HCT116 (cell line): ENCODE measurements at regions not wholly inside any gene's neighbourhood (a gene's known extent, or its start where the extent isn't known, plus 50 kb on each side); places are given as distances from the start of the nearest gene placed in this dataset.

Experiments
- ATAC-seq: fragments of 200-7000 bp; cut with Tn5 transposase; 2 replicates; pipeline ENCODE4 v1.9.1; 2020; ENCODE audit warnings: mild to moderate bottlenecking, moderate library complexity
- BruUV-seq: library from RNA; stranded (reverse); fragments of 400-500 nt; replicated peaks from 2 replicates; lab custom pipeline; 2021; lab: Mats Ljungman, UMichigan
- CTCF ChIA-PET: fragments of 300-600 bp; sonication (Branson Sonifier 250); formaldehyde crosslinking; loops from one replicate; lab custom pipeline; 2021; ENCODE audit warnings: antibody characterized with exemption; lab: Charles Lee
- POLR2A ChIA-PET: fragments of 300-600, 350-600 bp; sonication (Branson Sonifier 250); formaldehyde crosslinking; loops from one replicate; lab custom pipeline; 2021; ENCODE audit warnings: antibody characterized with exemption; lab: Charles Lee
- RAD21 ChIA-PET, 2 experiments: fragments of 300-600 bp; sonication (Branson Sonifier 250); formaldehyde crosslinking; loops; one replicate each; lab custom pipeline; 2023; ENCODE audit warnings: low total read pairs in 2 of 2; ENCODE audit not compliant: uncharacterized antibody in 2 of 2, unreplicated experiment in 2 of 2, low non-redundant PET in 1 of 2; lab: Charles Lee
- DNase-seq: peaks from one replicate; pipeline ENCODE4 v3.0.0-alpha.2; 2010; ENCODE audit warnings: low read depth, low spot score
- H2AFZ ChIP-seq: fragments of 200-600 bp; shearing (Covaris generic), sonication (generic); 2 replicates; pipeline ENCODE4 v1.6.1; 2017; ENCODE audit warnings: low read depth, mixed run types, mixed read lengths, antibody characterized with exemption, low read length; ENCODE audit not compliant: poor library complexity, severe bottlenecking
- H3K27ac ChIP-seq: 2 replicates; pipeline ENCODE4 v1.5.1; 2012; ENCODE audit warnings: low read depth, low read length
- H3K27me3 ChIP-seq: fragments of 200-600 bp; sonication (generic); 2 replicates; pipeline ENCODE4 v1.6.1; 2016; ENCODE audit warnings: mixed run types, low read length, mixed read lengths; ENCODE audit not compliant: insufficient read depth
- H3K36me3 ChIP-seq, 2 experiments: fragments of 200-500 bp in 1 of 2; fragments of 200-600 bp in 1 of 2; sonication (Bioruptor generic) in 1 of 2; sonication (generic) in 1 of 2; 2 replicates each; pipeline versions ENCODE4 v1.5.1 to v1.6.1; 2014 to 2016; ENCODE audit warnings: low read length in 2 of 2, inconsistent platforms in 1 of 2, mixed read lengths in 1 of 2, mixed run types in 1 of 2; ENCODE audit not compliant: insufficient read depth in 2 of 2, control insufficient read depth in 1 of 2
- H3K4me1 ChIP-seq, 2 experiments: fragments of 200-600 bp in 1 of 2; sonication (generic) in 1 of 2; 2 replicates each; pipeline versions ENCODE4 v1.5.1 to v1.6.1; 2012 to 2017; ENCODE audit warnings: low read length in 2 of 2, inconsistent platforms in 1 of 2, mild to moderate bottlenecking in 1 of 2, mixed read lengths in 1 of 2, mixed run types in 1 of 2, moderate library complexity in 1 of 2; ENCODE audit not compliant: insufficient read depth in 2 of 2, control insufficient read depth in 1 of 2
- H3K4me2 ChIP-seq: fragments of 200-600 bp; sonication (generic); 2 replicates; pipeline ENCODE4 v1.6.1; 2017; ENCODE audit warnings: mixed run types, low read length, mixed read lengths
- H3K4me3 ChIP-seq, 2 experiments: fragments of 200-600 bp in 1 of 2; sonication (generic) in 1 of 2; replicated peaks in 1 of 2; 2 replicates each; pipeline ENCODE4 v1.5.1; 2011 to 2016; ENCODE audit warnings: low read length in 2 of 2, control low read depth in 1 of 2, low read depth in 1 of 2, mild to moderate bottlenecking in 1 of 2, mixed read lengths in 1 of 2, mixed run types in 1 of 2
- H3K79me2 ChIP-seq: fragments of 200-600 bp; sonication (generic); 2 replicates; pipeline ENCODE4 v1.6.1; 2017; ENCODE audit warnings: mild to moderate bottlenecking, mixed run types, low read length, moderate library complexity, mixed read lengths; ENCODE audit not compliant: insufficient read depth
- H3K9ac ChIP-seq: fragments of 200-600 bp; sonication (generic); 2 replicates; pipeline ENCODE4 v1.6.1; 2016; ENCODE audit warnings: low read length, mixed read lengths
- H3K9me2 ChIP-seq: fragments of 200-600 bp; sonication (generic), shearing (Covaris generic); 2 replicates; pipeline ENCODE4 v1.6.1; 2017; ENCODE audit warnings: mixed run types, mild to moderate bottlenecking, moderate library complexity; ENCODE audit not compliant: insufficient read depth
- H3K9me3 ChIP-seq, 2 experiments: fragments of 200-500 bp in 1 of 2; fragments of 200-600 bp in 1 of 2; sonication (Bioruptor generic) in 1 of 2; sonication (generic) in 1 of 2; 2 replicates each; pipeline ENCODE4 v1.6.1; 2014 to 2017; ENCODE audit warnings: low read length in 2 of 2, mixed read lengths in 2 of 2, inconsistent platforms in 1 of 2, low read depth in 1 of 2, mild to moderate bottlenecking in 1 of 2, mixed run types in 1 of 2, moderate library complexity in 1 of 2; ENCODE audit not compliant: control insufficient read depth in 1 of 2, insufficient read depth in 1 of 2
- H4K20me1 ChIP-seq: fragments of 200-600 bp; sonication (generic), shearing (Covaris generic); 2 replicates; pipeline ENCODE4 v1.6.1; 2017; ENCODE audit warnings: mixed run types, mild to moderate bottlenecking, moderate library complexity; ENCODE audit not compliant: insufficient read depth
- CEBPB ChIP-seq: IDR thresholded peaks from 2 replicates; pipeline ENCODE4 v1.6.1; 2012; ENCODE audit warnings: low read depth
- EGR1 ChIP-seq: IDR thresholded peaks from 2 replicates; pipeline ENCODE4 v1.6.1; 2012; ENCODE audit warnings: low read depth
- ELF1 ChIP-seq: IDR thresholded peaks from 2 replicates; pipeline ENCODE4 v1.6.1; 2012; ENCODE audit warnings: low read depth, borderline replicate concordance
- EZH2phosphoT487 ChIP-seq: fragments of 200-600 bp; IDR thresholded peaks from 2 replicates; pipeline ENCODE4 v1.6.1; 2018; ENCODE audit warnings: antibody characterized with exemption, borderline replicate concordance
- JUND ChIP-seq: IDR thresholded peaks from 2 replicates; pipeline ENCODE4 v1.6.1; 2012
- POLR2A ChIP-seq: IDR thresholded peaks from 2 replicates; pipeline ENCODE4 v1.7.0; 2011; ENCODE audit warnings: borderline replicate concordance; ENCODE audit not compliant: insufficient read depth, insufficient read length; ENCODE audit errors: extremely low read depth
- POLR2AphosphoS5 ChIP-seq: IDR thresholded peaks from 2 replicates; pipeline ENCODE4 v1.6.1; 2011; ENCODE audit warnings: mild to moderate bottlenecking, low read depth, low read length, moderate library complexity
- RAD21 ChIP-seq: IDR thresholded peaks from 2 replicates; pipeline ENCODE4 v1.6.1; 2012; ENCODE audit warnings: low read depth, mild to moderate bottlenecking
- SIN3A ChIP-seq: IDR thresholded peaks from 2 replicates; pipeline ENCODE4 v1.6.1; 2012; ENCODE audit warnings: low read depth
- SP1 ChIP-seq: IDR thresholded peaks from 2 replicates; pipeline ENCODE4 v1.6.1; 2012; ENCODE audit warnings: low read depth
- SRF ChIP-seq: IDR thresholded peaks from 2 replicates; pipeline ENCODE4 v1.6.1; 2012; ENCODE audit warnings: low read depth
- YY1 ChIP-seq: IDR thresholded peaks from 2 replicates; pipeline ENCODE4 v1.6.1; 2011; ENCODE audit warnings: low read length, low read depth, moderate library complexity, mild to moderate bottlenecking; ENCODE audit not compliant: insufficient replicate concordance; ENCODE audit errors: extremely low read depth
- ZFX ChIP-seq: fragments of 450-650 bp; IDR thresholded peaks from 2 replicates; pipeline ENCODE4 v1.6.1; 2017
- ZNF274 ChIP-seq: fragments of 200-500 bp; sonication (Bioruptor generic); IDR thresholded peaks from 2 replicates; pipeline ENCODE4 v1.6.1; 2014; ENCODE audit warnings: mild to moderate bottlenecking, low read depth, low read length, inconsistent platforms
- intact Hi-C: fragments of 100-400 bp; cut with micrococcal nuclease; formaldehyde crosslinking; loops from 2 replicates; pipeline ENCODE4 v1.10.0; 2022
- TF ChIP-seq, protein P1 (sequence below): IDR thresholded peaks from 2 replicates; pipeline ENCODE4 v1.6.1; 2012
- TF ChIP-seq, protein P2 (sequence below): IDR thresholded peaks from 2 replicates; pipeline ENCODE4 v1.6.1; 2012; ENCODE audit warnings: low read depth
- TF ChIP-seq, protein P3 (sequence below), 3 experiments: fragments of 200-600 bp in 1 of 3; sonication (generic) in 1 of 3; IDR thresholded peaks in 2 of 3; conservative IDR thresholded peaks in 1 of 3; 2 replicates each; pipeline ENCODE4 v1.5.1; 2012 to 2017; ENCODE audit warnings: low read depth in 2 of 3, low read length in 2 of 3, antibody characterized with exemption in 1 of 3, borderline replicate concordance in 1 of 3, control low read depth in 1 of 3, mild to moderate bottlenecking in 1 of 3, mixed read lengths in 1 of 3, mixed run types in 1 of 3, moderate library complexity in 1 of 3; ENCODE audit not compliant: insufficient read depth in 1 of 3
- TF ChIP-seq, protein P4 (sequence below): IDR thresholded peaks from 2 replicates; pipeline ENCODE4 v1.6.1; 2011; ENCODE audit warnings: mild to moderate bottlenecking, low read length, moderate library complexity; ENCODE audit not compliant: insufficient replicate concordance; ENCODE audit errors: extremely low read depth
- TF ChIP-seq, protein P5 (sequence below): IDR thresholded peaks from 2 replicates; pipeline ENCODE4 v1.6.1; 2012

DNA sequence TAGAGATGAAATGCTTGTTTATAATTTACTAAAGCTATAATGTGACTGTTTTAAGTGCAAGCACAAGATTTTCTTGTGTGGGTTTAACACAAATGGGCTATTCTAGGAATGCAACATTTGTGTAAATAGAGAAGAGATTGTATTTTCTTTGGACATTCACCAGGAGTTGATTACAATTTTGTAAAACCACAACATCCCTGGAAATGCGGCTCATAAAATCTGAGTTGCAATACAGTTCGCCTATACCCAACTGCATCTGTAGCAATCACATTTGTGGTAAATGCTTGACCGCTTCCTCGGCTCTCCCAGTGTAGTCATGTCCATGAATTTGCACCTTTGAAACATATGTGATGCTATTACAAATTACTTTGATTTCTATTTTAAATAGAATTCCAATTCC is 348.7 kb upstream of the CDH20 start:
- RAD21 ChIA-PET: no interaction called here
- no peak overlapping the region for H3K27ac ChIP-seq
- H3K9me3 ChIP-seq: no peaks in the 10 kb centered on the region
- intact Hi-C loops: loop anchor here (2.0 kb wide), 1 partner anchor 46 kb away; no protein-coding TSS in a partner anchor
- no peak for DNase-seq
- CTCF ChIA-PET: no interaction called here
- H3K27me3 ChIP-seq: no peaks in the 10 kb centered on the region
- no peak overlapping the region for H3K4me3 ChIP-seq
- POLR2A ChIA-PET: no interaction called here
- no peak overlapping the region for H2AFZ ChIP-seq
- no peak overlapping the region for H3K9ac ChIP-seq
- H4K20me1 ChIP-seq: no peaks in the 10 kb centered on the region
- H3K9me2 ChIP-seq: no peaks in the 10 kb centered on the region
- H3K4me2 ChIP-seq: no peak overlapping the region
- no peak for ATAC-seq
- no peak for TF ChIP-seq SIN3A
- TF ChIP-seq POLR2AphosphoS5: no peak
- no peak for TF ChIP-seq POLR2A
- no peak for TF ChIP-seq EZH2phosphoT487
- TF ChIP-seq ZNF274: no peak
- no peak for TF ChIP-seq EGR1
- TF ChIP-seq, protein P1, sequence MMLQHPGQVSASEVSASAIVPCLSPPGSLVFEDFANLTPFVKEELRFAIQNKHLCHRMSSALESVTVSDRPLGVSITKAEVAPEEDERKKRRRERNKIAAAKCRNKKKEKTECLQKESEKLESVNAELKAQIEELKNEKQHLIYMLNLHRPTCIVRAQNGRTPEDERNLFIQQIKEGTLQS: no peak
- TF ChIP-seq, protein P2, sequence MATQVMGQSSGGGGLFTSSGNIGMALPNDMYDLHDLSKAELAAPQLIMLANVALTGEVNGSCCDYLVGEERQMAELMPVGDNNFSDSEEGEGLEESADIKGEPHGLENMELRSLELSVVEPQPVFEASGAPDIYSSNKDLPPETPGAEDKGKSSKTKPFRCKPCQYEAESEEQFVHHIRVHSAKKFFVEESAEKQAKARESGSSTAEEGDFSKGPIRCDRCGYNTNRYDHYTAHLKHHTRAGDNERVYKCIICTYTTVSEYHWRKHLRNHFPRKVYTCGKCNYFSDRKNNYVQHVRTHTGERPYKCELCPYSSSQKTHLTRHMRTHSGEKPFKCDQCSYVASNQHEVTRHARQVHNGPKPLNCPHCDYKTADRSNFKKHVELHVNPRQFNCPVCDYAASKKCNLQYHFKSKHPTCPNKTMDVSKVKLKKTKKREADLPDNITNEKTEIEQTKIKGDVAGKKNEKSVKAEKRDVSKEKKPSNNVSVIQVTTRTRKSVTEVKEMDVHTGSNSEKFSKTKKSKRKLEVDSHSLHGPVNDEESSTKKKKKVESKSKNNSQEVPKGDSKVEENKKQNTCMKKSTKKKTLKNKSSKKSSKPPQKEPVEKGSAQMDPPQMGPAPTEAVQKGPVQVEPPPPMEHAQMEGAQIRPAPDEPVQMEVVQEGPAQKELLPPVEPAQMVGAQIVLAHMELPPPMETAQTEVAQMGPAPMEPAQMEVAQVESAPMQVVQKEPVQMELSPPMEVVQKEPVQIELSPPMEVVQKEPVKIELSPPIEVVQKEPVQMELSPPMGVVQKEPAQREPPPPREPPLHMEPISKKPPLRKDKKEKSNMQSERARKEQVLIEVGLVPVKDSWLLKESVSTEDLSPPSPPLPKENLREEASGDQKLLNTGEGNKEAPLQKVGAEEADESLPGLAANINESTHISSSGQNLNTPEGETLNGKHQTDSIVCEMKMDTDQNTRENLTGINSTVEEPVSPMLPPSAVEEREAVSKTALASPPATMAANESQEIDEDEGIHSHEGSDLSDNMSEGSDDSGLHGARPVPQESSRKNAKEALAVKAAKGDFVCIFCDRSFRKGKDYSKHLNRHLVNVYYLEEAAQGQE: no peak
- TF ChIP-seq JUND: no peak
- TF ChIP-seq ZFX: no peak
- TF ChIP-seq SP1: no peak
- TF ChIP-seq, protein P3, sequence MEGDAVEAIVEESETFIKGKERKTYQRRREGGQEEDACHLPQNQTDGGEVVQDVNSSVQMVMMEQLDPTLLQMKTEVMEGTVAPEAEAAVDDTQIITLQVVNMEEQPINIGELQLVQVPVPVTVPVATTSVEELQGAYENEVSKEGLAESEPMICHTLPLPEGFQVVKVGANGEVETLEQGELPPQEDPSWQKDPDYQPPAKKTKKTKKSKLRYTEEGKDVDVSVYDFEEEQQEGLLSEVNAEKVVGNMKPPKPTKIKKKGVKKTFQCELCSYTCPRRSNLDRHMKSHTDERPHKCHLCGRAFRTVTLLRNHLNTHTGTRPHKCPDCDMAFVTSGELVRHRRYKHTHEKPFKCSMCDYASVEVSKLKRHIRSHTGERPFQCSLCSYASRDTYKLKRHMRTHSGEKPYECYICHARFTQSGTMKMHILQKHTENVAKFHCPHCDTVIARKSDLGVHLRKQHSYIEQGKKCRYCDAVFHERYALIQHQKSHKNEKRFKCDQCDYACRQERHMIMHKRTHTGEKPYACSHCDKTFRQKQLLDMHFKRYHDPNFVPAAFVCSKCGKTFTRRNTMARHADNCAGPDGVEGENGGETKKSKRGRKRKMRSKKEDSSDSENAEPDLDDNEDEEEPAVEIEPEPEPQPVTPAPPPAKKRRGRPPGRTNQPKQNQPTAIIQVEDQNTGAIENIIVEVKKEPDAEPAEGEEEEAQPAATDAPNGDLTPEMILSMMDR (IDR thresholded peaks at IDR 0.05 in 2 of 3, conservative IDR thresholded peaks at IDR 0.05 in 1 of 3; ENCODE audit: borderline replicate concordance in 1 of 3, insufficient read depth in 1 of 3, low read depth in 2 of 3, low read length in 2 of 3): no peak
- TF ChIP-seq, protein P4, sequence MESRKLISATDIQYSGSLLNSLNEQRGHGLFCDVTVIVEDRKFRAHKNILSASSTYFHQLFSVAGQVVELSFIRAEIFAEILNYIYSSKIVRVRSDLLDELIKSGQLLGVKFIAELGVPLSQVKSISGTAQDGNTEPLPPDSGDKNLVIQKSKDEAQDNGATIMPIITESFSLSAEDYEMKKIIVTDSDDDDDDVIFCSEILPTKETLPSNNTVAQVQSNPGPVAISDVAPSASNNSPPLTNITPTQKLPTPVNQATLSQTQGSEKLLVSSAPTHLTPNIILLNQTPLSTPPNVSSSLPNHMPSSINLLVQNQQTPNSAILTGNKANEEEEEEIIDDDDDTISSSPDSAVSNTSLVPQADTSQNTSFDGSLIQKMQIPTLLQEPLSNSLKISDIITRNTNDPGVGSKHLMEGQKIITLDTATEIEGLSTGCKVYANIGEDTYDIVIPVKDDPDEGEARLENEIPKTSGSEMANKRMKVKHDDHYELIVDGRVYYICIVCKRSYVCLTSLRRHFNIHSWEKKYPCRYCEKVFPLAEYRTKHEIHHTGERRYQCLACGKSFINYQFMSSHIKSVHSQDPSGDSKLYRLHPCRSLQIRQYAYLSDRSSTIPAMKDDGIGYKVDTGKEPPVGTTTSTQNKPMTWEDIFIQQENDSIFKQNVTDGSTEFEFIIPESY: no peak
- no peak for TF ChIP-seq SRF
- TF ChIP-seq YY1: no peak
- TF ChIP-seq RAD21: no peak
- TF ChIP-seq ELF1: no peak
- TF ChIP-seq, protein P5, sequence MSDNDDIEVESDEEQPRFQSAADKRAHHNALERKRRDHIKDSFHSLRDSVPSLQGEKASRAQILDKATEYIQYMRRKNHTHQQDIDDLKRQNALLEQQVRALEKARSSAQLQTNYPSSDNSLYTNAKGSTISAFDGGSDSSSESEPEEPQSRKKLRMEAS: no peak
- TF ChIP-seq CEBPB: no peak
- no peaks in the 10 kb centered on the region for H3K79me2 ChIP-seq
- BruUV-seq: no TSS peak
- H3K4me1 ChIP-seq: no peaks in the 10 kb centered on the region
- no peaks in the 10 kb centered on the region for H3K36me3 ChIP-seq
